ENCODE measurements at regions not wholly inside any gene's neighbourhood (a gene's known extent, or its start where the extent isn't known, plus 50 kb on each side); places are given as distances from the start of the nearest gene placed in this dataset.

- no peak for DNase-seq
- H3K27me3 ChIP-seq, result no peaks in the 10 kb centered on the region
- no peaks in the 10 kb centered on the region for H3K36me3 ChIP-seq
- no peaks in the 10 kb centered on the region for H3K4me1 ChIP-seq
- no peak overlapping the region for H3K27ac ChIP-seq
- no peaks in the 10 kb centered on the region for H3K9me3 ChIP-seq
- TF ChIP-seq POLR2A (IDR thresholded peaks at IDR 0.05) (no peak), CTCF (IDR thresholded peaks at IDR 0.05) (no peak)
- intact Hi-C loops (cut with DNase I), result no loop called here
- no peak overlapping the region for H3K4me3 ChIP-seq (replicated peaks in 1 of 3)
Measured at GRCh38 chr15:47013446-47013845, 703.9 kb upstream of the SEMA6D start.

- intact Hi-C loops (cut with DNase I), result no loop called here
- DNase-seq, result no peak
- H3K27ac ChIP-seq, result no peak overlapping the region
- WGBS, 2 donors, result 60 to 73% methylated on average over 4 to 5 of the region's 5 CpGs
- H3K27me3 ChIP-seq, result no peaks in the 10 kb centered on the region
- H3K9me3 ChIP-seq, result no peaks in the 10 kb centered on the region
- TF ChIP-seq POLR2A (IDR thresholded peaks at IDR 0.05) (no peak), CTCF (IDR thresholded peaks at IDR 0.05) (no peak)
- H3K4me3 ChIP-seq (replicated peaks in 1 of 3), result no peak overlapping the region
- no peaks in the 10 kb centered on the region for H3K4me1 ChIP-seq
- H3K36me3 ChIP-seq, result no peaks in the 10 kb centered on the region
Measured at GRCh38 chr15:47027322-47027946, 689.9 kb upstream of the SEMA6D start.

- no peak overlapping the region for H3K4me3 ChIP-seq (replicated peaks in 1 of 3)
- intact Hi-C loops (cut with DNase I), result no loop called here
Measured at GRCh38 chr15:47035475-47036406, 681.6 kb upstream of the SEMA6D start.

GRCh38 chr15:47037003-47037402, 680.3 kb upstream of the SEMA6D start:
- Histone ChIP-seq H3K27ac (no peak overlapping the region), H3K4me1 (no peaks in the 10 kb centered on the region), H3K36me3 (no peaks in the 10 kb centered on the region), H3K27me3 (no peaks in the 10 kb centered on the region), H3K4me3 (replicated peaks in 1 of 3) (no peak overlapping the region), H3K9me3 (no peaks in the 10 kb centered on the region)
- intact Hi-C loops (cut with DNase I), result no loop called here
- TF ChIP-seq CTCF (IDR thresholded peaks at IDR 0.05), result no peak
- TF ChIP-seq POLR2A (IDR thresholded peaks at IDR 0.05), result no peak
- whole genome bisulfite sequencing, 2 donors, result 67 to 79% methylated on average over 1 of the region's 1 CpG
- no peak for DNase-seq

More at GRCh38 chr15:47035475-47036406, 681.6 kb upstream of the SEMA6D start:
- TF ChIP-seq CTCF (IDR thresholded peaks at IDR 0.05) (no peak), POLR2A (IDR thresholded peaks at IDR 0.05) (no peak)
- Histone ChIP-seq H3K27me3 (no peaks in the 10 kb centered on the region), H3K4me1 (no peaks in the 10 kb centered on the region), H3K36me3 (no peaks in the 10 kb centered on the region), H3K27ac (no peak overlapping the region), H3K9me3 (no peaks in the 10 kb centered on the region)
- WGBS, 2 donors, result 49 to 56% methylated on average over 2 of the region's 2 CpGs
- no peak for DNase-seq

GRCh38 chr15:47039225-47039624, 678.1 kb upstream of the SEMA6D start:
- no peak for DNase-seq
- Histone ChIP-seq H3K27ac (no peak overlapping the region), H3K4me1 (no peaks in the 10 kb centered on the region), H3K27me3 (no peaks in the 10 kb centered on the region), H3K9me3 (no peaks in the 10 kb centered on the region), H3K4me3 (replicated peaks in 1 of 3) (no peak overlapping the region), H3K36me3 (no peaks in the 10 kb centered on the region)
- TF ChIP-seq CTCF (IDR thresholded peaks at IDR 0.05) (no peak), POLR2A (IDR thresholded peaks at IDR 0.05) (no peak)
- 92 to 95% methylated on average over 1 of the region's 1 CpG for WGBS, 2 donors
- intact Hi-C loops (cut with DNase I), result no loop called here

All from thyroid gland (tissue), 4 donors.